ENCODE measurements at regions not wholly inside any gene's neighbourhood (a gene's known extent, or its start where the extent isn't known, plus 50 kb on each side); places are given as distances from the start of the nearest gene placed in this dataset.
"Not testable (repeated sequence)": the region's sequence is repeated elsewhere in the genome, so short reads cannot be mapped to it uniquely, and the experiment has no call there.

DNA sequence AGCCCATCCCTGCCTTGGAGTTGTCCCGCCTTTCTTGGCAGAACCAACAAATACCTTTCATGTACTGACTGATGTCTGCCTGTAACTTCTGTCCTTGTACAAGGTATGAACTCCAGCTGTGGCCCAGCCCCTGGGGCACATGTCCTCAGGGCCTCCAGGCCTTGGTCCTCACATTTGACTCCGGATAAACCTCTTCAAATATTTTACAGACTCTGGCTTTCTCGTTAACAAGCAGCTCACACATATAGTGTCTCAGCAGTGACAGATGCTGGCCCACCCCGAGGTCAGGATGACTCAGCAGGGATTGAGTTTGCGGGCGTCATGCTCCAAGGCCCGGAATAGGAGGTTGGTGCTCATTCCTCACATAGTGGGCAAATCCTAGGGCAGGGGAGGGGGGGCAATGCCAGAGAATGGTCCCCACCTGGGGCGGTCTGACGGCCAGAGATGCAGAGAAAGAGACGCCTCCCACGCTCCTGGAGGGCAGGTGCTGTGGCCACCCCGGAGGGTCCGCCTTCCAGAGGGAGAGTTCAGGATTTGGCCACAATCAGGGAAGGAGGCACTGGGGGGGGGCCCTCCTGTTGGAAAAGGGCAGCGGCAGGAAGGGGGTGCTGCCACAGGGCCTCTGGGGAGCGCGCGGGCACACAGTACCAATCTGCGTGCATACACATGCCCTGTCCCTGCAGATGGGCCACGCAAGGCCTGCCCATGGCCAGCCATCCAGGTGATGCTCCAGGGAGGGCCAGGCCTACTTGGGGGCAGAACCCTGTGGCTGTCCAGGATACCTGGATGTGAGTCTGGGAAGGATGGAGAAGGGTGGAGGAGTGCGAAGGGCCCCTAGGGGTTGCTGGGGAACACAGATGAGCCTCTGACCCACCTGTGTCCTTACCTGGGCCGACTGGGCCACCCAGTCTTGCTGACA, 58.2 kb upstream of the SPN start:
- not testable (repeated sequence) for H3K4me1 ChIP-seq (ENCODE audit: control insufficient read depth in 1 of 2, insufficient read depth in 2 of 2, low read length in 2 of 2); H3K9ac ChIP-seq (ENCODE audit: low read depth in 1 of 2, low read length in 2 of 2); H3K27me3 ChIP-seq (ENCODE audit: control insufficient read depth in 1 of 2, insufficient read depth in 2 of 2, low read length in 2 of 2); H3K4me3 ChIP-seq (ENCODE audit: low read depth in 1 of 2, low read length in 2 of 2); H3K9me3 ChIP-seq (ENCODE audit: control insufficient read depth in 1 of 2, low read length in 2 of 2); H3K36me3 ChIP-seq (ENCODE audit: control insufficient read depth in 1 of 2, insufficient read depth in 2 of 2, low read length in 2 of 2); H3K27ac ChIP-seq (ENCODE audit: low read depth, low read length)

- not testable (repeated sequence) for H3K9ac ChIP-seq (ENCODE audit: low read depth in 1 of 2, low read length in 2 of 2); H3K4me3 ChIP-seq (ENCODE audit: low read depth in 1 of 2, low read length in 2 of 2); H3K9me3 ChIP-seq (ENCODE audit: control insufficient read depth in 1 of 2, low read length in 2 of 2); H3K27ac ChIP-seq (ENCODE audit: low read depth, low read length); H3K4me1 ChIP-seq (ENCODE audit: control insufficient read depth in 1 of 2, insufficient read depth in 2 of 2, low read length in 2 of 2); H3K27me3 ChIP-seq (ENCODE audit: control insufficient read depth in 1 of 2, insufficient read depth in 2 of 2, low read length in 2 of 2); H3K36me3 ChIP-seq (ENCODE audit: control insufficient read depth in 1 of 2, insufficient read depth in 2 of 2, low read length in 2 of 2)
Observed at GRCh38 chr16:29605593-29606205, 57.3 kb upstream of the SPN start.

DNA sequence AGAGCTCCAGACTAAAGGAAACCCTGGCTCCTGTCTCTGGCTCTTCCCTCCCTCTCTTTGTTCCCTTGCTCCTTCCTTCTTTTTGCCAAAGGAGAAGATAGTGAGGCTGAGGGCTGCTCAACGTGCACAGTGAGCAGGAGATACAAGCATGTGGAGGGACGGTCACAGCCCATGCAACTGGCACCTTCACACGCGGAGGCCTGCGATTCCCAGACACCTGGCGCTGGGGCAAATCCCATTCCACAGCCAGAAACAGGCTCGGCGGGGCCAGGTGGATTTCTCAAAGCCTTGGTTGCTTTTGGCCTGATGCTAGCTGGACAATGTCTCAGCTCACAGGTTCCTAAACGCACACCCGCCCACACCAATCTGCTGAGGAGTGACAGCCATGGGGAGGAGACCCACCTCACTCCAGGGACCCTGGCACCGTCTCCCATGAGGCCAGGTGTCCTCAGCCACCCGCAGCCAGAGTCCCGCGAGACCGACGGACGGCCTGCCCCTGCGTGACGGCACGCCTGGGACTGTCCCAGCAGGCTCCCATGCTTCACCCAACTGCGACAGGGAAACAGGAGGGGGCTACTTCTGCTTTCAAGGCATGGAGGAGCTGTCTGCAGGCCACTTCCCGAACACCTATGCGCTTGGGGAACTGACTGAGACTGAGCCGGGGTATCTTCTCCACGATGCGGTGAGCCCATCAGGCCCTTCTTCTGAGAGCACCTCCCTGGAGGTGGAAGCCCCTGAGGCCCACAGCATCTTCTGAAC, 56.2 kb upstream of the SPN start:
- not testable (repeated sequence) for H3K27ac ChIP-seq (ENCODE audit: low read depth, low read length); H3K4me1 ChIP-seq (ENCODE audit: control insufficient read depth in 1 of 2, insufficient read depth in 2 of 2, low read length in 2 of 2); H3K36me3 ChIP-seq (ENCODE audit: control insufficient read depth in 1 of 2, insufficient read depth in 2 of 2, low read length in 2 of 2); H3K9me3 ChIP-seq (ENCODE audit: control insufficient read depth in 1 of 2, low read length in 2 of 2); H3K4me3 ChIP-seq (ENCODE audit: low read depth in 1 of 2, low read length in 2 of 2); H3K9ac ChIP-seq (ENCODE audit: low read depth in 1 of 2, low read length in 2 of 2); H3K27me3 ChIP-seq (ENCODE audit: control insufficient read depth in 1 of 2, insufficient read depth in 2 of 2, low read length in 2 of 2)

DNA sequence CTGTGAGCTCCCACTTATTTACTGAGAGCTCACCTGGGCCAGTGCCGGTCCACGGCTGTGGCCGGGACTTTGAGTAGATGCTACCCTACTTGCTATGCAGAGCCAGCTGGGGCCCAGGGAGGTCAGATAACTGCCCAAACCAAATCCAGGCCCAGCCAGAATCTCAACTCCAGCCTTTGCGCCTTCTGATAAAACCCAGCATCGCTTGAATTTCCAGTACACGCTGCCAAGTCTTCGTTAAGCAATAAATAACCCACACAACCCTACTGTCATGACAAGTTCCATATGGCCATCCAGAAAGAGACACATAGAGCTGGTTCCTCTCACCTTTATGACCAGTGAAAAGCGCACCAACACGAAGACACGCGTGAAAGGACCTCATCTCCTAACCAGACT, 55.6 kb upstream of the SPN start:
- not testable (repeated sequence) for H3K4me1 ChIP-seq (ENCODE audit: control insufficient read depth in 1 of 2, insufficient read depth in 2 of 2, low read length in 2 of 2); H3K27ac ChIP-seq (ENCODE audit: low read depth, low read length); H3K4me3 ChIP-seq (ENCODE audit: low read depth in 1 of 2, low read length in 2 of 2); H3K36me3 ChIP-seq (ENCODE audit: control insufficient read depth in 1 of 2, insufficient read depth in 2 of 2, low read length in 2 of 2); H3K9ac ChIP-seq (ENCODE audit: low read depth in 1 of 2, low read length in 2 of 2); H3K9me3 ChIP-seq (ENCODE audit: control insufficient read depth in 1 of 2, low read length in 2 of 2); H3K27me3 ChIP-seq (ENCODE audit: control insufficient read depth in 1 of 2, insufficient read depth in 2 of 2, low read length in 2 of 2)

GRCh38 chr16:29612381-29613306, 50.4 kb upstream of the SPN start:
- Histone ChIP-seq H3K4me3 (ENCODE audit: low read depth in 1 of 2, low read length in 2 of 2) (peak overlapping the region; percentile 62 to 78), H3K9ac (ENCODE audit: low read depth in 1 of 2, low read length in 2 of 2) (peak overlapping the region in 1 of 2 donors; percentile 13)
- H3K27ac ChIP-seq (ENCODE audit: low read depth, low read length); H3K27me3 ChIP-seq (ENCODE audit: control insufficient read depth in 1 of 2, insufficient read depth in 2 of 2, low read length in 2 of 2); H3K36me3 ChIP-seq (ENCODE audit: control insufficient read depth in 1 of 2, insufficient read depth in 2 of 2, low read length in 2 of 2); H3K9me3 ChIP-seq (ENCODE audit: control insufficient read depth in 1 of 2, low read length in 2 of 2); H3K4me1 ChIP-seq (ENCODE audit: control insufficient read depth in 1 of 2, insufficient read depth in 2 of 2, low read length in 2 of 2): not testable (repeated sequence)

All from duodenal mucosa (tissue), 2 donors.